ENCODE measurements at regions not wholly inside any gene's neighbourhood (a gene's known extent, or its start where the extent isn't known, plus 50 kb on each side); places are given as distances from the start of the nearest gene placed in this dataset.

- DNase-seq (ENCODE audit: low read depth), result no peak
These were observed 334.7 kb downstream of the CYRIA start for GRCh38 chr2:16330982-16331381.

GRCh38 chr2:16330571-16330970, 335.1 kb downstream of the CYRIA start:
- DNase-seq (ENCODE audit: low read depth), result no peak

GRCh38 chr2:16330012-16330411, 335.6 kb downstream of the CYRIA start:
- no peak for DNase-seq (ENCODE audit: low read depth)

GRCh38 chr2:16329421-16329820, 336.2 kb downstream of the CYRIA start:
- DNase-seq (ENCODE audit: low read depth), result no peak

GRCh38 chr2:16328521-16329190, 337.0 kb downstream of the CYRIA start:
- no peak for DNase-seq (ENCODE audit: low read depth)

- no peak for DNase-seq (ENCODE audit: low read depth)
These were observed 338.3 kb downstream of the CYRIA start for GRCh38 chr2:16327326-16327725.

- no peak for DNase-seq (ENCODE audit: low read depth)
These were observed 338.8 kb downstream of the CYRIA start for GRCh38 chr2:16326711-16327300.

GRCh38 chr2:16325976-16326510, 339.6 kb downstream of the CYRIA start:
- DNase-seq (ENCODE audit: low read depth), result no peak

- no peak for DNase-seq (ENCODE audit: low read depth)
These were observed 340.3 kb downstream of the CYRIA start for GRCh38 chr2:16325016-16325975.

GRCh38 chr2:16324544-16324937, 341.1 kb downstream of the CYRIA start:
- DNase-seq (ENCODE audit: low read depth), result no peak

GRCh38 chr2:16323551-16324543, 341.8 kb downstream of the CYRIA start:
- no peak for DNase-seq (ENCODE audit: low read depth)

- DNase-seq (ENCODE audit: low read depth), result no peak
These were observed 342.5 kb downstream of the CYRIA start for GRCh38 chr2:16323126-16323520.

- no peak for DNase-seq (ENCODE audit: low read depth)
These were observed 343.1 kb downstream of the CYRIA start for GRCh38 chr2:16322308-16323125.

- DNase-seq (ENCODE audit: low read depth), result no peak
These were observed 343.8 kb downstream of the CYRIA start for GRCh38 chr2:16321872-16322271.

- DNase-seq (ENCODE audit: low read depth), result no peak
These were observed 344.4 kb downstream of the CYRIA start for GRCh38 chr2:16321256-16321655.

- DNase-seq (ENCODE audit: low read depth), result no peak
These were observed 344.9 kb downstream of the CYRIA start for GRCh38 chr2:16320716-16321115.

- no peak for DNase-seq (ENCODE audit: low read depth)
These were observed 346.0 kb downstream of the CYRIA start for GRCh38 chr2:16319551-16320121.

- peak; percentile 65 for DNase-seq (ENCODE audit: low read depth)
These were observed 347.0 kb downstream of the CYRIA start for GRCh38 chr2:16318474-16319195.

GRCh38 chr2:16318051-16318450, 347.6 kb downstream of the CYRIA start:
- DNase-seq (ENCODE audit: low read depth), result no peak
